GM23338 (cell line): ENCODE measurements at regions not wholly inside any gene's neighbourhood (a gene's known extent, or its start where the extent isn't known, plus 50 kb on each side); places are given as distances from the start of the nearest gene placed in this dataset.

Experiments
- CREB1 ChIP-seq: fragments of 250-450 bp; sonication (Bioruptor Pico); IDR thresholded peaks from 2 replicates; pipeline ENCODE4 v1.5.0; 2020; ENCODE audit warnings: low read depth, mild to moderate bottlenecking, moderate library complexity
- EZH2 ChIP-seq: fragments of 200-600 bp; sonication (generic); IDR thresholded peaks from one replicate; pipeline ENCODE4 v1.8.0; 2017; ENCODE audit warnings: antibody characterized with exemption, mild to moderate bottlenecking, low read depth; ENCODE audit not compliant: unreplicated experiment
- POLR2AphosphoS5 ChIP-seq: IDR thresholded peaks from 2 replicates; pipeline ENCODE4 v1.6.1; 2016; ENCODE audit warnings: antibody characterized with exemption, low read depth
- STAT1 ChIP-seq: IDR thresholded peaks from one replicate; pipeline ENCODE4 v1.6.1; 2016; ENCODE audit warnings: antibody characterized with exemption; ENCODE audit not compliant: unreplicated experiment
- TF ChIP-seq, protein P1 (sequence below), 2 experiments: fragments of 200-600 bp in 1 of 2; sonication (generic) in 1 of 2; conservative IDR thresholded peaks; 2 replicates each; pipeline versions ENCODE4 v1.5.1 to v1.6.1; 2016 to 2017; ENCODE audit warnings: antibody characterized with exemption in 2 of 2, low read depth in 2 of 2, mild to moderate bottlenecking in 2 of 2, moderate library complexity in 1 of 2

DNA sequence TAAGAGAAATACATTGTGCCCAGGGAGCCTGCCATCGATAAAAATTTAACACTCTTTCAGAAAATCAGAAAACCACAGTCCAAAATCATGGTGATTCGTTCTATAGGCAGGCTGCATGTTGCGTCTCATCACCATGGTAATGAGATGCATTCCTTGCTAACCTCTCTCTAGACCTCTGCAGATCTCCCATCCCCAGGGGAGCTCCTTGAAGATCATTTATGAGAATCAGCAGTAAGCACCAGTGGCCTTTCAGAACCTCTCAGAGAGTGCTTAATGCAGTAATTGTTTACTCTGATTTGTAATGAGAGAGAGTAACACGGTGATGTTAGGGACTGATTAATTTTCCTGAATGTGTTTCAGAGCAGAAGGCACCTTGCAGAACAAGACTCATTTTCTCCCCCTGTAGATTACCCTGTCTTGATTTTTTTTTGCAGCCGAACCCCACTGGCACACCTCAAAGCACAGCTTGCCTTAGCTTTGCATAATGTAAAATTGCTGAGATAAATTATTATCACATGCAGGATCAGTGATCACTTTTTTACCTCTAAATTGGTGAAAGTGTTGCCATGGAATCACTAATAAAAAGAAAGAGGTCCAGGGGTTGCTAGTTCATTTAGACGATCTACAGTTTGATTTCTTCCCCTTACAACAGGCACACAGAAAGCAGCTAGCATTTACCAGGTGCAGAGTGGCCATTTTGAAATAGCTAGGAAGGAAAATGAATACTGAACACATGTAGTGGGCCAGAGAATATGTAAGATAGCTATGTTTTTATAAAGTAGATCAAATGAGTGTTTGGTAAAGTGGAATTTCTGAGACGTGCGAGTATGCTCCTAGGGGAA is 98.9 kb upstream of the CHL1 start:
- TF ChIP-seq, protein P1, sequence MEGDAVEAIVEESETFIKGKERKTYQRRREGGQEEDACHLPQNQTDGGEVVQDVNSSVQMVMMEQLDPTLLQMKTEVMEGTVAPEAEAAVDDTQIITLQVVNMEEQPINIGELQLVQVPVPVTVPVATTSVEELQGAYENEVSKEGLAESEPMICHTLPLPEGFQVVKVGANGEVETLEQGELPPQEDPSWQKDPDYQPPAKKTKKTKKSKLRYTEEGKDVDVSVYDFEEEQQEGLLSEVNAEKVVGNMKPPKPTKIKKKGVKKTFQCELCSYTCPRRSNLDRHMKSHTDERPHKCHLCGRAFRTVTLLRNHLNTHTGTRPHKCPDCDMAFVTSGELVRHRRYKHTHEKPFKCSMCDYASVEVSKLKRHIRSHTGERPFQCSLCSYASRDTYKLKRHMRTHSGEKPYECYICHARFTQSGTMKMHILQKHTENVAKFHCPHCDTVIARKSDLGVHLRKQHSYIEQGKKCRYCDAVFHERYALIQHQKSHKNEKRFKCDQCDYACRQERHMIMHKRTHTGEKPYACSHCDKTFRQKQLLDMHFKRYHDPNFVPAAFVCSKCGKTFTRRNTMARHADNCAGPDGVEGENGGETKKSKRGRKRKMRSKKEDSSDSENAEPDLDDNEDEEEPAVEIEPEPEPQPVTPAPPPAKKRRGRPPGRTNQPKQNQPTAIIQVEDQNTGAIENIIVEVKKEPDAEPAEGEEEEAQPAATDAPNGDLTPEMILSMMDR (conservative IDR thresholded peaks at IDR 0.05; ENCODE audit: low read depth in 2 of 2), result no peak
- TF ChIP-seq CREB1, result no peak
- no peak for TF ChIP-seq EZH2
- no peak for TF ChIP-seq POLR2AphosphoS5
- no peak for TF ChIP-seq STAT1
